Liver (tissue), 8 donors: ENCODE measurements at regions not wholly inside any gene's neighbourhood (a gene's known extent, or its start where the extent isn't known, plus 50 kb on each side); places are given as distances from the start of the nearest gene placed in this dataset.

Experiments used
- DNase-seq: peaks from one replicate; pipeline ENCODE4 v3.0.0-alpha.2; 2017; ENCODE audit warnings: low spot score
- H3K27ac ChIP-seq, 2 donors: one replicate each; pipeline ENCODE4 v1.7.0; 2013; ENCODE audit warnings: inconsistent platforms in 2 of 2, low read length in 2 of 2, control low read depth in 1 of 2, low read depth in 1 of 2, mild to moderate bottlenecking in 1 of 2
- H3K27me3 ChIP-seq, 4 donors: one replicate each; pipeline versions ENCODE4 v1.6.1 to v1.7.0; 2013; ENCODE audit warnings: low read length in 3 of 4, inconsistent platforms in 1 of 4, mild to moderate bottlenecking in 1 of 4, moderate library complexity in 1 of 4; ENCODE audit not compliant: control insufficient read depth in 4 of 4, insufficient read depth in 4 of 4
- H3K36me3 ChIP-seq, 4 donors: one replicate each; pipeline versions ENCODE4 v1.6.1 to v1.7.0; 2013; ENCODE audit warnings: low read length in 3 of 4, mild to moderate bottlenecking in 3 of 4, low read depth in 1 of 4, moderate library complexity in 1 of 4; ENCODE audit not compliant: control insufficient read depth in 4 of 4, insufficient read depth in 3 of 4
- H3K4me1 ChIP-seq, 4 donors: one replicate each; pipeline versions ENCODE4 v1.6.1 to v1.7.0; 2013; ENCODE audit warnings: low read length in 3 of 4, mild to moderate bottlenecking in 3 of 4, moderate library complexity in 1 of 4; ENCODE audit not compliant: control insufficient read depth in 4 of 4, insufficient read depth in 4 of 4
- H3K4me3 ChIP-seq, 3 donors: one replicate each; pipeline versions ENCODE4 v1.6.1 to v1.7.0; 2013; ENCODE audit warnings: low read length in 3 of 3, control low read depth in 1 of 3, low read depth in 1 of 3, mild to moderate bottlenecking in 1 of 3
- H3K9ac ChIP-seq, 2 donors: one replicate each; pipeline ENCODE4 v1.7.0; 2013; ENCODE audit warnings: low read length in 2 of 2, mild to moderate bottlenecking in 2 of 2, moderate library complexity in 2 of 2, control low read depth in 1 of 2, low read depth in 1 of 2
- H3K9me3 ChIP-seq, 4 donors: one replicate each; pipeline versions ENCODE4 v1.6.1 to v1.7.0; 2013; ENCODE audit warnings: low read length in 3 of 4; ENCODE audit not compliant: control insufficient read depth in 4 of 4
- ATF3 ChIP-seq: IDR thresholded peaks from 2 replicates; pipeline ENCODE4 v1.6.1; 2016; ENCODE audit warnings: antibody characterized with exemption
- CTCF ChIP-seq: fragments of 150-350 bp; IDR thresholded peaks from 2 replicates; pipeline ENCODE4 v1.5.1; 2017; ENCODE audit warnings: improper control_type of control experiment, low read depth, low read length; ENCODE audit not compliant: missing input control
- EGR1 ChIP-seq, 2 donors: IDR thresholded peaks; 2 replicates each; pipeline ENCODE4 v1.6.1; 2016 to 2018; ENCODE audit warnings: antibody characterized with exemption in 2 of 2, low read depth in 2 of 2
- FOXA1 ChIP-seq: IDR thresholded peaks from 2 replicates; pipeline ENCODE4 v1.6.1; 2016; ENCODE audit warnings: antibody characterized with exemption
- FOXA2 ChIP-seq: IDR thresholded peaks from 2 replicates; pipeline ENCODE4 v1.6.1; 2016; ENCODE audit warnings: antibody characterized with exemption
- GABPA ChIP-seq, 2 donors: IDR thresholded peaks in 1 of 2; conservative IDR thresholded peaks in 1 of 2; 2 replicates each; pipeline ENCODE4 v1.6.1; 2016; ENCODE audit warnings: antibody characterized with exemption in 2 of 2, mild to moderate bottlenecking in 1 of 2, moderate library complexity in 1 of 2
- HNF4A ChIP-seq, 2 donors: conservative IDR thresholded peaks; 2 replicates each; pipeline ENCODE4 v1.6.1; 2016; ENCODE audit warnings: antibody characterized with exemption in 2 of 2, mild to moderate bottlenecking in 2 of 2
- HNF4G ChIP-seq: IDR thresholded peaks from 2 replicates; pipeline ENCODE4 v1.6.1; 2016; ENCODE audit warnings: antibody characterized with exemption
- JUND ChIP-seq, 2 donors: IDR thresholded peaks; 2 replicates each; pipeline ENCODE4 v1.6.1; 2016; ENCODE audit warnings: antibody characterized with exemption in 2 of 2
- MAX ChIP-seq: IDR thresholded peaks from 2 replicates; pipeline ENCODE4 v1.6.1; 2016; ENCODE audit warnings: antibody characterized with exemption
- NR2F2 ChIP-seq: IDR thresholded peaks from 2 replicates; pipeline ENCODE4 v1.6.1; 2016; ENCODE audit warnings: antibody characterized with exemption
- RAD21 ChIP-seq, 2 donors: IDR thresholded peaks; 2 replicates each; pipeline ENCODE4 v1.6.1; 2016; ENCODE audit warnings: antibody characterized with exemption in 2 of 2, mild to moderate bottlenecking in 2 of 2
- REST ChIP-seq: IDR thresholded peaks from 2 replicates; pipeline ENCODE4 v1.6.1; 2016; ENCODE audit warnings: antibody characterized with exemption, mild to moderate bottlenecking
- RXRA ChIP-seq, 2 donors: IDR thresholded peaks; 2 replicates each; pipeline ENCODE4 v1.6.1; 2017 to 2018; ENCODE audit warnings: antibody characterized with exemption in 2 of 2, mild to moderate bottlenecking in 1 of 2
- SP1 ChIP-seq: IDR thresholded peaks from 2 replicates; pipeline ENCODE4 v1.6.1; 2018; ENCODE audit warnings: antibody characterized with exemption, mild to moderate bottlenecking
- TAF1 ChIP-seq: conservative IDR thresholded peaks from 2 replicates; pipeline ENCODE4 v1.6.1; 2016; ENCODE audit warnings: antibody characterized with exemption, mild to moderate bottlenecking
- YY1 ChIP-seq: IDR thresholded peaks from 2 replicates; pipeline ENCODE4 v1.6.1; 2016; ENCODE audit warnings: antibody characterized with exemption, mild to moderate bottlenecking
- ZBTB33 ChIP-seq: IDR thresholded peaks from 2 replicates; pipeline ENCODE4 v1.6.1; 2016; ENCODE audit warnings: antibody characterized with exemption
- WGBS: extraction: QIAGEN DNeasy Blood & Tissue Kit; methylation state at CpG from one replicate; pipeline ENCODE4 v1.1.7; 2013; 5-methylcytosine and 5-hydroxymethylcytosine counted together
- donor health status: healthy.
- donor health status: healthy.
- donor health status: healthy.
- donor health status: healthy.
- donor health status: healthy.

GRCh38 chr5:5602554-5602953 is 180.1 kb downstream of the ICE1 start:
- TF ChIP-seq GABPA (IDR thresholded peaks at IDR 0.05 in 1 of 2, conservative IDR thresholded peaks at IDR 0.05 in 1 of 2) (no peak), NR2F2 (no peak), ZBTB33 (no peak), HNF4G (no peak), TAF1 (no peak), SP1 (no peak), YY1 (no peak), CTCF (no peak), MAX (no peak), REST (no peak), EGR1 (IDR thresholded peaks at IDR 0.05; ENCODE audit: low read depth in 2 of 2) (no peak), JUND (IDR thresholded peaks at IDR 0.05) (no peak), RXRA (IDR thresholded peaks at IDR 0.05) (no peak), ATF3 (no peak), FOXA2 (no peak), HNF4A (conservative IDR thresholded peaks at IDR 0.05) (no peak), FOXA1 (no peak), RAD21 (IDR thresholded peaks at IDR 0.05) (no peak)
- no peak overlapping the region for H3K9ac ChIP-seq
- H3K27me3 ChIP-seq = no peaks in the 10 kb centered on the region
- H3K36me3 ChIP-seq = no peaks in the 10 kb centered on the region
- H3K9me3 ChIP-seq = no peaks in the 10 kb centered on the region
- H3K4me3 ChIP-seq = no peak overlapping the region
- no peak overlapping the region for H3K27ac ChIP-seq
- H3K4me1 ChIP-seq = no peaks in the 10 kb centered on the region
- whole genome bisulfite sequencing = 84% methylated on average over 1 of the region's 1 CpG
- DNase-seq = no peak
